HG02588 (cell line): ENCODE measurements at regions not wholly inside any gene's neighbourhood (a gene's known extent, or its start where the extent isn't known, plus 50 kb on each side); places are given as distances from the start of the nearest gene placed in this dataset.

Experiments used
- ATAC-seq: cut with Tn5 transposase; IDR thresholded peaks from one replicate; pipeline ENCODE4 v1.9.1; 2021; ENCODE audit warnings: mild to moderate bottlenecking, moderate library complexity; ENCODE audit not compliant: unreplicated experiment

DNA sequence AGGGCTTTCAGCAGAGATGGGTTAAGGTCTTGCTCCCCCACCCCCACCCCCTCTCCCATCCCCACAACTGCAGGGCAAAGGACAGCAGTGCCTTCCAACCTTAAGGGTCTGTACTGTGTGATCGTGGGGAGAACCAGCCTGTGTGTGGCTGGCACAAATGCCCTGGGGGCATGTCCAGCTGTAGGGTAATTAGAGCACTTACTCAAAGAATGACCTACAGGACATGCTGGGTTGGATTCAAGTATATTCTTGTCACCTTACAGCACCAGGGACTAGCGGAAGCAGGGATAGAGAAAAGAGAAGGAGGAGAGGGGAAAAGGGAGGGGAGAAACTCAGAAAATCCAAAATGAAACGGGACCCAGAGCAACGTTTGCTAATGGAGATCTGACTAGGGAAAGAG, 191.3 kb upstream of the GATB start:
- no peak for ATAC-seq

DNA sequence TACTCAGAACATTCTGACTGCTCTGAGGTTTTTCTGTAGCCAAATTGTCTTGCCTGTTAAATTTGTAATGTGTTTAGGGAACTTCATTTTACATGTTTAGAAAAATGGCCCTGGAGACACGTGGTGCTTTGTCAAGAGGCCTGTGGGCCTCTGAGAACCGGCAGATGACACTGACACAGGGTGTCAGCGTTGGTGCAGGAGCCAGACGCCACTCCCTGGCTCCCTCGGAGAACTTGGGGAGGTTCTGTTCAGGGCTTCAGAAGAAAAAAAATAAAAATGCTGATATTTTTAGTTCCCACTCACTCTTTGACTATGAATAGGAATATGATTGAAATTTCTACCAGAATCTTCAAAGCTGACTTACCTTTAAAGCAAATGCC, 190.9 kb upstream of the GATB start:
- ATAC-seq: no peak

DNA sequence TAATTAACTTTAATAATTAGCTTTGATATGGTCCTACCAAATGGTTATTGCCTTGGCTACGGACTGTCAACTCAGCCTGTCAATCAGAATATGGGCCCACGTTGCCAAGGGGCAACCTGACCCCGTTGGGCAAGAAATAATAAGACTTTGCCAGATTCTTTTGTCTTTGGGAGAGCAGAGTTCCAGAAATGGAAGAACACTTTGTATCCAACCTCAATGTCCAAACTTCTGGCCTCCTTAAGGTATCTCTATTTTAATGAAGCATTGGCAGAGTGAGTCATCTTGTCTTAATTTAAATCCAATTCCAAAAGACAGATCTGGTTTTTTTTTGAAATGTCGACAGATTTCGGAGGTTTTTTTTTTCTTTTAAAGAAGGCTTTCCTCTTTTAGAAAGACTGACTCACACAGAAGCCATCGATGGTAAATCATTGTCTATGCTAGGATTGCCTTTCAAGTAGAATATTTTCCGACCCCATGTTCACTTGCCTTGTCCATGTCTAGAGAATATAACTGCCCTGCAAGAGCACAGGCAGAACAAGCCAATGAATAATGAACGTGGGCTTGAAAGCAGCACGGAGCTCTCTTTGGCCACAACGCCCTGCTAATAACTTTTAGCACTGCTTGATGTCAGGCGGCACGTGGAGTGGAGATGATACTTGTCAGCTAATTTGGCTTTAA, 190.3 kb upstream of the GATB start:
- no peak for ATAC-seq

DNA sequence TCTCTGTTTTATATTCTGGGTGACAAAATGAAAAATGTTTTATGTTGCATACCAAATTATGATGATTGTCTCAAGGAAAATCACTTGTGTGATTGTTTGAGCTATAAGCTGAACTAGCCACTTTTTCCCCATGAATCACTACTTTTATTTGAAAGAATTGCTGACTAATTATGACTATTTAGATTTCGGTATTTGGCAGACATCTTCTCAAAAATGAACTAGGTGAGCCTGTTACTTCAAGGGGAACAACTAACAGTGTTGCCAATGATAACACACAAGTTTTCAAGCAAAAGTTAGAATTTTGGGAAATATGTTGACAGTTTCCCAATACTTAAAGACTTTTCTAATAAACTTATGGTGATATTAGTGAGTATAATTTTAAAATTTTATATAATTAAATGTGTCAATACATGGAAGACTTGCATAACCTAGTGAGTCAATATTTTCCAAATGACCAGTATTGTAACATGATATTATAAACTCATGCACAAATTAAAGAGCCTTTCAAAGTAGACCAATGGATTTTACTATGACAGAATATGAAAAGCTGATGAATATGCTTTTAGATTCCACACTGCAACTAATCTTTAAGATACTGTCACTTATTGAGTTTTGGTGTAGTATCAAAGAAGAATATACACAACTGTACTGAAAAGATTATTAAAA, 187.7 kb upstream of the GATB start:
- no peak for ATAC-seq

GRCh38 chr4:151946718-151947117, 185.9 kb upstream of the GATB start:
- ATAC-seq: no peak

GRCh38 chr4:151942971-151943370, 182.2 kb upstream of the GATB start:
- ATAC-seq: no peak

GRCh38 chr4:151940926-151941617, 180.3 kb upstream of the GATB start:
- ATAC-seq: no peak

GRCh38 chr4:151940291-151940690, 179.5 kb upstream of the GATB start:
- no peak for ATAC-seq

- ATAC-seq: no peak
Measured at GRCh38 chr4:151939670-151940069, 178.9 kb upstream of the GATB start.

- ATAC-seq: no peak
Measured at GRCh38 chr4:151935411-151935810, 174.6 kb upstream of the GATB start.

DNA sequence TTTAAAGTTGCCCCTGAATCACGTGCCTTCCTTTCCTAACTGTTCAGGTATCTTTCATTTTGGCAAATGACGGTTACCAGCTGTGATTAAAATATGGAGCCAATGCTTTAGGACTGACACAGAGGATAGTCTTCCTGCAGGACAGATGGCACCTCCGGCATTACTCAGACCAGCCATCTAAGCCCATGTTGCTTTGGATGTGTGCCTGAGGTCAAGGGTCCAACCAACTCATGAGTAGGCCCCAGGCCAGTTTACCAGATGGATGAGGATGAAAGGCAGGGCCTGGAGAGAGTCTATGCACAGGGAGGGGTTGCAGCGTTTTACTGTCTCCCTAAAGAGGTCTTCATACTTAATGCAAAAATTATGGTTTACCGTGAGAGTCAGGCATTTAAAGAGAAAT, 174.0 kb upstream of the GATB start:
- ATAC-seq: no peak

GRCh38 chr4:151933122-151933827, 172.5 kb upstream of the GATB start:
- ATAC-seq: no peak

DNA sequence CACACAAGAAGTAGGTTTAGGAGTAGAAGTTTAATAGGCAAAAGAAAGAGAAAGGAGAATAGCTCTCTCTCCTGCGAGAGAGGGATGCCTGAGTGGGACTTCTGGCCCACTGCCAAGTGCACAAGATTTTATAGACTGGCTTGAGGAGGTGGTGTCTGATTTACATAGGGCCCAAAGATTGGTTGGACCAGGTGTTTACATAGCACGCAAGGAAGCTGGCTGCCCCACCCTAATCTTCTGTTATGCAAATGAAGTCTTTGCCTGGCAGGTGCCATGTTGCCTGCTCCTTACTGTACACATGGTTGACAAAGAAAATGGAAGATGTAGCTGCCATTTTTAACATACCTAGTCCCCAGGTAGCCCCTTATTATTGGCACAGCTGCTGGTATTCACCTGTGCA, 170.8 kb upstream of the GATB start:
- no peak for ATAC-seq

- ATAC-seq: no peak
Measured at GRCh38 chr4:151930372-151930771, 169.6 kb upstream of the GATB start.

GRCh38 chr4:151928112-151928511, 167.3 kb upstream of the GATB start:
- ATAC-seq: no peak

GRCh38 chr4:151922811-151923210, 162.0 kb upstream of the GATB start:
- ATAC-seq: no peak

GRCh38 chr4:151922306-151922705, 161.5 kb upstream of the GATB start:
- no peak for ATAC-seq

GRCh38 chr4:151921811-151922210, 161.0 kb upstream of the GATB start:
- no peak for ATAC-seq

DNA sequence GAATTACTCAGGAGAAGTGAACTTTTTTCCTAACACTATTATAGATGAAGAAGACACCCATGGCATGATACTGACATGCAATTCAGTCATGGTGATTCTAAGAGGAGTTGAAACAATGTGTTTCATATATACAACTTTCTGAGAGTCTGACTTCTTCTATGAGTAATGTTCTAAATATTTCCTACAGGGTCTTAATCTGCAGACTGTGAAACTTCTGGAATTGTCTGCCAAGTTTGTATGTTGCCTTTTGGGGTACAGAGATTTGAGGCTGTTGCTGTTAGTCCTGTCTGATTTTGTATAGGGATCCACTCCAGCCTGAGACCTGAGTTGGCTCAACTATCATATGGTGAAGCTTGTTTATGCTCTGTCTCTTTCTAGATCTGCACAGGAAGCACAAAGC, 160.6 kb upstream of the GATB start:
- no peak for ATAC-seq

- no peak for ATAC-seq
Measured at GRCh38 chr4:151917145-151917734, 156.4 kb upstream of the GATB start.

DNA sequence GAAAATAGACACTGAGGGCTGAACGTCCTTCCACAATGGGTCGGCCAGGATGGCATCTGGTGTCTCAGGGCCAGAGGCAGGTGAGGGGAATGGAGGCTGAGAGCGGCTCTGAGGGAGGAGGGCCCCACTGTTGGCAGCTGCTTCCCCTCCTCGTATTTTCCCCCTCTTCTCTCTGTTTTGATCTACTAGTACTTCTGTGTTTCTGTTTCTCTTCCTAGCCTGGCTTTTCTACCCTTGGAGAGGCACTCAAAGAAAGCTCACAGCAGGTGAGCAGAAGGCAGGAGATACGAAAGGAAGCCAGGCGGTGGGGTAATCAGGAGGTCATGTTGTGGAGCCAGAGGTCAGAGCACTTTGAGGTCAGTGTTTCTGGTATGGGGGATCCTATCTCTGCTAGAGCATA, 151.8 kb upstream of the GATB start:
- no peak for ATAC-seq
